HG03354 (cell line): ENCODE measurements at regions not wholly inside any gene's neighbourhood (a gene's known extent, or its start where the extent isn't known, plus 50 kb on each side); places are given as distances from the start of the nearest gene placed in this dataset.
"Not testable (repeated sequence)": the region's sequence is repeated elsewhere in the genome, so short reads cannot be mapped to it uniquely, and the experiment has no call there.

Experiments
- ATAC-seq: cut with Tn5 transposase; IDR thresholded peaks from one replicate; pipeline ENCODE4 v1.9.1; 2021; ENCODE audit warnings: mild to moderate bottlenecking; ENCODE audit not compliant: unreplicated experiment, poor library complexity, severe bottlenecking

- no peak for ATAC-seq
These were observed 104.4 kb upstream of the GLI2 start for GRCh38 chr2:120631236-120631635.

- ATAC-seq, result no peak
These were observed 103.9 kb upstream of the GLI2 start for GRCh38 chr2:120631724-120632123.

- ATAC-seq, result no peak
These were observed 102.6 kb upstream of the GLI2 start for GRCh38 chr2:120632796-120633646.

GRCh38 chr2:120634533-120634932, 101.1 kb upstream of the GLI2 start:
- ATAC-seq, result no peak

GRCh38 chr2:120635146-120635545, 100.5 kb upstream of the GLI2 start:
- ATAC-seq, result no peak

GRCh38 chr2:120637847-120638246, 97.8 kb upstream of the GLI2 start:
- no peak for ATAC-seq

- no peak for ATAC-seq
These were observed 97.2 kb upstream of the GLI2 start for GRCh38 chr2:120638450-120638849.

- ATAC-seq, result no peak
These were observed 94.3 kb upstream of the GLI2 start for GRCh38 chr2:120641366-120641771.

GRCh38 chr2:120642646-120643045, 93.0 kb upstream of the GLI2 start:
- ATAC-seq, result no peak

GRCh38 chr2:120646994-120647393, 88.7 kb upstream of the GLI2 start:
- ATAC-seq, result no peak

GRCh38 chr2:120647487-120647886, 88.2 kb upstream of the GLI2 start:
- no peak for ATAC-seq

- ATAC-seq, result not testable (repeated sequence)
These were observed 86.3 kb upstream of the GLI2 start for GRCh38 chr2:120649381-120649780.

GRCh38 chr2:120650022-120650644, 85.5 kb upstream of the GLI2 start:
- no peak for ATAC-seq

GRCh38 chr2:120651818-120652217, 83.8 kb upstream of the GLI2 start:
- no peak for ATAC-seq

- no peak for ATAC-seq
These were observed 82.6 kb upstream of the GLI2 start for GRCh38 chr2:120653046-120653445.

- no peak for ATAC-seq
These were observed 81.8 kb upstream of the GLI2 start for GRCh38 chr2:120653871-120654270.

- ATAC-seq, result no peak
These were observed 81.1 kb upstream of the GLI2 start for GRCh38 chr2:120654381-120655134.

GRCh38 chr2:120656273-120656950, 79.3 kb upstream of the GLI2 start:
- ATAC-seq, result no peak

GRCh38 chr2:120658042-120658769, 77.5 kb upstream of the GLI2 start:
- no peak for ATAC-seq
